NCI-H187 (cell line): ENCODE measurements at regions not wholly inside any gene's neighbourhood (a gene's known extent, or its start where the extent isn't known, plus 50 kb on each side); places are given as distances from the start of the nearest gene placed in this dataset.

Experiments used
- DNase-seq, 2 experiments: peaks; one replicate each; lab custom pipeline; 2025; lab: John Stamatoyannopoulos, UW

GRCh38 chr1:84090447-84091245 is 53.4 kb upstream of the PRKACB start:
- DNase-seq = no peak

DNA sequence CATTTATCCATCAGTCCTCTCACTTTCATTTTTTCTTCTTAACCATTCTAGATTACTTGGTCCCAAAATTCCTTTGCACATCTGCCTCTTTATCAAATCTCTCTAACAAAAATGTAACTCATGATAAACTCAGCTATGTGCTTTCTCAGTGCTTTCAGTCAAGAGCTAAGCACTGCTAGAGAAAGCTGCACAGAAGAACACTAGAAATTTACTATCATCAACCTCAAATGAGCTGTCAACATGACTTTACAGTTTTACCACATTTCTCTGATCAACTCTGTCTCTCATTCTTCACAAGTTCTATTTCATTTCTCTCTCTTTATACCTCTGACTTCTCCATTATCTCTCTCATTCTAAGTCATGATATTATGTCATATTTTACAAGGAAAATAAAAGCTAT is 54.2 kb upstream of the PRKACB start:
- no peak for DNase-seq

- DNase-seq = no peak
These were observed 54.6 kb upstream of the PRKACB start for GRCh38 chr1:84089465-84089864.

GRCh38 chr1:84086616-84087015 is 57.5 kb upstream of the PRKACB start:
- DNase-seq = no peak

DNA sequence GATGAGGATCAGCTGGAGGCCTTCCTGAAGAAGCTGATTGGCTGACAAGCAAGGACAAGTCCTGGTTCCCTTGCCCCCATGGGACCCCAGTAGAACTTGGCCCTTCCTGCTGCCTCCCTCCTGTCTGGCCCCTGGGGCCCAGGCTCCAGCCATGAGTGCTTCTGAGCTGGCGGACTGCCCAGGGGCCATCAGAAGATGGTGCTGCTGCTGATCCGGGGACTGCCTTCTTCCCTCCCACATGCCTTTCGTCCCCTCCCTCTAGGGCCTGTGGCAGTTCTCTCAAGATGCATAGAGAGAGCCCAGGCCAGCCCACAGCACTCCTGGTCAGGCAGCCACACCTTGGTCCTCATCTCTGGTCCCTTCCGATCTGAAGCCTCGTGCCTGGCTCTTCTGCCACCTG is 57.9 kb upstream of the PRKACB start:
- no peak for DNase-seq

- DNase-seq = no peak
These were observed 60.8 kb upstream of the PRKACB start for GRCh38 chr1:84083307-84083706.

- DNase-seq = no peak
These were observed 65.2 kb upstream of the PRKACB start for GRCh38 chr1:84078842-84079202.

GRCh38 chr1:84078108-84078841 is 65.8 kb upstream of the PRKACB start:
- DNase-seq = no peak

DNA sequence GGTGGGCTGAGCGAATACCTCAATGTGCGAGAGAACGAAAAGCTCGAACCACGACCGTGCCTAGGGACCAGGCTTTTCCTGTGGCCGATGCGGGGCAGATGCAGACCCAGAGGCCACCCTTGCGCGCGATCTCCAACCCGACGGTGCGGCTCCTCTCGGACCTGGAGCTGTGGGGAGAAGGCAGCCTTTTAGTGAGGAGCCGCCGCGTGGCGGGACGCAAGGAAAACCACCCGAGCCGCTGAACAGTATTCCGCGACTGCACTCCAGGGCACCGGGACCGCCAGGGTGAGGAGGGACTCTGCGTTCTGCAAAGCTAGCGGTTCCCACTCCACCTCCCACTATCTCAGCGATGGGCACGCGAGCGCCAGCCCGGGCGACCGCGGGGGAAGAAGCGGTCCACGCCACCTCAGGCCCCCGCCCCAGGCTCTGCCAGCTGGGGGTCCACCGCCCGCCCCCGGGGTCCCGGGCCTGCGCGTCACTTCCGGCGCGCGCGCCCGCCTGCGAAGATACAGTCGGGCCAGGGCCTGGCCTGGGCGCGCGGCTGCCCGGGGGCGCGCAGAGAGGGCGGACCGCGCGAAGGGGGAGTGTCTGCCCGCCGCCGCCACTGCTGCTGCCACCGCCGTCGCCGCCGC is 66.5 kb upstream of the PRKACB start:
- peak; percentile 28 to 42 for DNase-seq

DNA sequence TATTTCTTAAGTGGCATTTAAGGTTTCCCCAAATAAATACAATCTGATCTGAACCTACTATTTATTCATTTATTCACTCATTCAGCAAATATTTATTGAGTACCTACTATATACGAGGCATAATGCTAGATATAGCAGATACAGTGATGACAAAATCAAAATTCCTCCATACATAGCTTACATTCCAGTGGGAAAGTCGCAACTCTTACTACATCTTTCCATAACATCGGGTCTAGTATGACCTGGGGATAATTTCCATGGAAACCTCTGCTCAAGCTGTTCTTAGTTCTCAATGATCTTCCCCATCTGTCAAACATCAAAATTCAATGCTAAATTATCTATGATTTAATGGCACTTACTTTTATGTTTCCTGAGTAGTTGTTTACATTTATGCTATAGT is 70.8 kb upstream of the PRKACB start:
- DNase-seq = no peak

DNA sequence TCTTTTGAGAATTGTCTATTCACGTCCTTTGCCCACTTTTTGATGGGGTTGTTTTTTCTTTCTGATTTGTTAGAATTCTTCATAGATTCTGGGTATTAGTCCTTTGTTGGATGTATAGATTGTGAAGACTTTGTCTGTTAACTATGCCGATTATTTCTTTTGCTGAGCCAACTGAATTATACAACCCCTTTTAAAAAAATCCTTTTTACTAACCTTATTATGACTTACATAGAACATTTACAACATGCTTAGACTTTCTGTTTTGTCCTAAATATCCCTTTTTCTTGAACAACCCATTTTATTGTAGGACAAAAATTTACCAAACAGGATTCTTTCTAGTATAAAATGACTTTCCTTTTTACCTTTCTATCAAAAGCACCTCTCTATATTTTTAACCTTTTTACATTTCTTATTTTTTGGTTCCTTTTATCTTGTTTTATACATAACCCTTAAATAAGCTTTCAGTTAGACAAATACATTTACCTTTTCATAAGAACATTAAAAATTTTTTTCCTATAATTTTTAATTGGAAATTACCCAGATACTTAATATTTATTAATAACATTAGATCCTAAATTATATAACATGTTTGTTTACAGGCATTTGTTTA is 70.4 kb upstream of the TTLL7 start:
- DNase-seq = no peak

DNA sequence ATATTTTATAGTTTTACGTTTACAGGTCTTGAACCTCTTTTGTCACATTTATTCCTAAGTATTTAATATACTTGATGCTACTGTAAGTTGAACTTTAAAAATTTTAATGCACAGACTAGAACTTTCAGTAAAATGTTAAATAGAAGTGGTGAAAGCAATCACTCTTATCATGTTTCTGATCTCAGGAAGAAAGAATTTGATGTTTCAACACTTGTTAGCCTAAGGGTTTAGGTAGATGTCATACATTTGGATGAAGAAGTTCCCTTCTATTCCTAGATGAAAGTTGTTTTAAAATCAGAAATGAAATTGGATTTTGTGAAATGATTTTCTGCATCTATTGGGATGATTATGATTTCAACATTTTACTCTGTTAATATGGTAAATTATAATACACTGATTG is 63.6 kb upstream of the TTLL7 start:
- DNase-seq = no peak

DNA sequence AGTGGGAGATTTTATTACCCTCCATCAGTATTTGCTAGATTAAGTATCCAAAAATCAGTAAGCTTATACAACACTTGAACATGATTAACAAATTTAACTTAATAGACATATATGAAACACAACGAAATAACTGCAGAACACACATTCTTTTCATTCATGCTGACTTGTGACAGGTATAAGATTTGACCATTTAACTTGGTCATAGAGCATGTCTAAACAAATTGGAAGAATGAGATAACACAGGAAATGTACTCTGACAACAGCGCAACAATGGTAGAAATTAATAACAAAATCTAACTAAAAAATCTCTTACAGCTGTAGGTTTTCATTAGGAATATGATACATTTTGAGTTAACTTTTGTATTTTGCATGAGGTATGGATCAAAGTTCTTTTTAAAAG is 62.4 kb upstream of the TTLL7 start:
- DNase-seq = no peak

DNA sequence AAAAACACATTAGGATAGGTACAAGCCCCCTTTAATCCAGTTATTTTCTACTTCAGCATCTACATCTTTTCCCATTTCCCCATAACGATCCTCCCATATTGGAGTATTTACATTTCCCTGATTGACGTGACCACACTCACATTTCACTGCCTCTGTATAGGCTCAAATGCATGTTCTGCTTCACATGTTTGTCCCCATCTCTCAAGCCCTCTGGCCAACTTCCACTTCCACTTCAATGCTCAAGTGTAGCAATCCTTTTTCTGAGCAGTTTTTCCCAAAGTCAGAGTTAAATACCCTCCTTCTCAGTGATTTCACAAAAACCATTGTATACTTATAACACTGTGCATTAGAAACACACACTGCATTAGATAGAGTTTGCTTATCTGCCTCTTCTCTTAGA is 61.8 kb upstream of the TTLL7 start:
- no peak for DNase-seq

GRCh38 chr1:84048820-84049219 is 49.9 kb upstream of the TTLL7 start:
- no peak for DNase-seq
